HUDEP-2 (cell line): ENCODE measurements at regions not wholly inside any gene's neighbourhood (a gene's known extent, or its start where the extent isn't known, plus 50 kb on each side); places are given as distances from the start of the nearest gene placed in this dataset.
"Not testable (repeated sequence)": the region's sequence is repeated elsewhere in the genome, so short reads cannot be mapped to it uniquely, and the experiment has no call there.

Source experiments
- DNase-seq, 76 experiments: peaks; one replicate each; lab custom pipeline; 2025; ENCODE audit not compliant: unreplicated experiment in 76 of 76; lab: John Stamatoyannopoulos, UW

GRCh38 chr3:165716592-165716991 is 120.6 kb downstream of the BCHE start:
- DNase-seq: no peak

- DNase-seq: no peak
These were observed 123.7 kb downstream of the BCHE start for GRCh38 chr3:165713479-165713878.

DNA sequence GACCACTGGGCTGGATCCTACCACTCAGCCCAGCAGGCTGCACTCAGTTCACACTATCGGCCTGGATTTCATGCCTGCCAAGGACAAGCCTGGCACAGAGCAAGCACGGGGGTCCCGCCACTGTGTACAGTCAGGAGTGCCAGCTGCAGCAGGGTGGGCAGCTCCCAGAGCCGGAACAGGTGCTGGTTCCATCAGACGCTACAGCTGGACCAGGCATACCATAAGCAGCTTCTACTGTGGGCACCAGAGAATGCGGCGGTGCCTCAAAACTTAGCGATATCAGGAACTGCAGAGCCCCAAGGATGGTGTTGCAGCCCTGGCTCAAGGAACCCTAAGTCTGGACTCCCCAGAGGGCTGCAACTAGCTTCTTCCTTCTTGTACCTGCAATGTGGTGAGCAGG is 124.8 kb downstream of the BCHE start:
- no peak for DNase-seq

GRCh38 chr3:165697910-165698309 is 139.3 kb downstream of the BCHE start:
- no peak for DNase-seq

GRCh38 chr3:165696496-165696895 is 140.7 kb downstream of the BCHE start:
- DNase-seq: no peak

- no peak for DNase-seq
These were observed 153.3 kb downstream of the BCHE start for GRCh38 chr3:165683947-165684346.

- no peak for DNase-seq
These were observed 154.5 kb downstream of the BCHE start for GRCh38 chr3:165682734-165683133.

- DNase-seq: no peak
These were observed 167.3 kb downstream of the BCHE start for GRCh38 chr3:165669967-165670366.

DNA sequence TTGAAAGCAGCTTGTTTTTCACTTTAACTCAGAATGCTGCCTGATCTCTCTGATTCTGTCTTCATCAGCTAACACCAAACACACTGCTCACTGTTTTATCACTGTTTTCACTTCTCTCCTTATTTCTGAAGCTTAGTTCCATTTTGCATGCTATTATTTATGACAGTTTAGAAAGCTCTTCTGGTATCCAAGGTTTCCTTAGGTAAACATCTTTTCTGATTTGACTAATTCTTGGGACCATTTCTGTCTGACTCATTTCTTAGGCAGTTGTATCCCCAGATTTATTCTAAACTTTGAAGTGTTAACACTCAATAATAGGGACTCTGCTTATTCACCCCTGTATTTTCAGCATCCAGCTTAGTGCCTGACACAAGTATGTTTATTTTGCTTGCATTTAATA is 167.7 kb downstream of the BCHE start:
- no peak for DNase-seq

GRCh38 chr3:165667676-165668075 is 169.5 kb downstream of the BCHE start:
- no peak for DNase-seq

GRCh38 chr3:165658027-165658426 is 179.2 kb downstream of the BCHE start:
- DNase-seq: no peak

DNA sequence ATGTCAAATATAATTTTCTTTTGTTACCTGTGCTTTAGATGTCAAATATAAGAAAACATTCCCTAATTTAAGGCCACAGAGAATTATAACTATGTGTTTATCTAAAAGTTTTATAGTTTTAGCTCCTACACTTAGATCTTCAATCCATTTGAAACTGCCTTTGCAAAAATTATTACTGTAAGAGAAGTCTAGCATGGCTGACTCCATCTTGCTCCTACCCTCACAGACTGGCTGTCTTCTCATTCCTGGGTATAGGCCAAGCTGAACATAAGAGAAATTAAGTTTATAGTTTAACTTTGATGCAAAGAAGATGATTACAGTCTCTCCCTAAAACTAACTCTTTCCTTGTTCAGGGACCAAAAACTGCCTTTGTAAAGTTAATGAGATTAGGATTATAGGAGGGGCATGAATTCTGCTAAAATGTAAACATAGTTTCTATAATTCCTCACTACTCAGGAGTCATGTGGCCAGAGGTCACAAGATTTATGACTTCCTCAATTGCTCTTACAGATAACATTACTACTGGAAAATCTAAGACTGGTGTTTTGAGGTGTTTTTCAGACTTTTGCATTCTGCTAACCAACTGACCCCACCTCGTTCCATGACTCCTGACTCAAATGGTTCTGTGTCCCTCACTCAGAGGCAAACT is 184.0 kb downstream of the BCHE start:
- DNase-seq: no peak

DNA sequence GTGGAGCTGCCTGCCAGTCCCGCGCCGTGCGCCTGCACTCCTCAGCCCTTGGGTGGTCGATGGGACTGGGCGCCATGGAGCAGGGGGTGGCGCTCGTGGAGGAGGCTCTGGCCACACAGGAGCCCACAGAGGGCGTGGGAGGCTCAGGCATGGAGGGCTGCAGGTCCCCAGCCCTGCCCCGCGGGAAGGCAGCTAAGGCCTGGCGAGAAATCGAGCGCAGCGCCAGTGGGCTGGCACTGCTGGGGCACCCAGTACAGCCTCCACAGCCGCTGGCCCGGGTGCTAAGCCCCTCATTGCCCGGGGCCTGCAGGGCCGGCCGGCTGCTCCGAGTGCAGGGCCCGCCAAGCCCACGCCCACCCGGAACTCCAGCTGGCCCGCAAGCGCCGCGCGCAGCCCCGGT is 187.9 kb downstream of the BCHE start:
- DNase-seq: not testable (repeated sequence)

DNA sequence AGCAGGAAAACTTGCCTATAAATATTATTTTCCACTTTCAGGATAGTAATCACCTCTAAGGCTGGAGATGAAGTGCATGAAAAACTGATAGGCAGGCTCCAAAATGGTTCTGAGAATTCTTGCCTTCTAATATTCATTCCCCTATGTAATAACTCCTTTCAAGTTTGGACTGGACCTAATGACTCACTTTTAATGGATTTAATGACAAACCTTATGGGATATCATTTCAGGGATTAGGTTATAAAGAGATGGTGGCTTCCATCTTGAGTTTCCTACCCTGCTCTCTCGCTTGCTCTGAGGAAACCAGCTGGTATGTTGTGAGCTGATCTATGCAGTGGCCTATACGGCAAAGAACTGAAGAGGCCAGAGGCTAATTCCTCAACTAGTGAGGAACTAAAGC is 192.0 kb downstream of the BCHE start:
- no peak for DNase-seq

DNA sequence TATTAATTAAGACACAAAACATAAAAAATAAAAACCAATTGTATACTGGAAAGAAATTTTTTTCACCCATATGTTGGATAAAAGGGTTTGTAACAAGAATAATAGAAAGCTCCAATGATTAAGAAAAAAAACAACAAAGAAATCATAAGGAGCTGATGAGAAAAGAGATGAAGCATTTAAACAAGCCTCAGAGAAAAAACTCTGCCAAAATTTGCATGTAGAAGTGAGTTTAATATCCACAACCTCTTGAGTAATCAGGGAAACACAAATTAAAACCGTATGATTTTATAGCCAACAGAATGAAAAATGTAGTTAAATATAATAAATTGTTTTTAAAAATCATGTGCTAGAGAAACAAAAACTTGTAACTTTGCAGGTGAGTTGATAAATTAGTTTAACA is 192.9 kb downstream of the BCHE start:
- DNase-seq: no peak

GRCh38 chr3:165643425-165643824 is 193.8 kb downstream of the BCHE start:
- DNase-seq: no peak

- peak in 1 of 76 experiments; percentile 0 for DNase-seq
These were observed 194.3 kb downstream of the BCHE start for GRCh38 chr3:165642761-165643420.

DNA sequence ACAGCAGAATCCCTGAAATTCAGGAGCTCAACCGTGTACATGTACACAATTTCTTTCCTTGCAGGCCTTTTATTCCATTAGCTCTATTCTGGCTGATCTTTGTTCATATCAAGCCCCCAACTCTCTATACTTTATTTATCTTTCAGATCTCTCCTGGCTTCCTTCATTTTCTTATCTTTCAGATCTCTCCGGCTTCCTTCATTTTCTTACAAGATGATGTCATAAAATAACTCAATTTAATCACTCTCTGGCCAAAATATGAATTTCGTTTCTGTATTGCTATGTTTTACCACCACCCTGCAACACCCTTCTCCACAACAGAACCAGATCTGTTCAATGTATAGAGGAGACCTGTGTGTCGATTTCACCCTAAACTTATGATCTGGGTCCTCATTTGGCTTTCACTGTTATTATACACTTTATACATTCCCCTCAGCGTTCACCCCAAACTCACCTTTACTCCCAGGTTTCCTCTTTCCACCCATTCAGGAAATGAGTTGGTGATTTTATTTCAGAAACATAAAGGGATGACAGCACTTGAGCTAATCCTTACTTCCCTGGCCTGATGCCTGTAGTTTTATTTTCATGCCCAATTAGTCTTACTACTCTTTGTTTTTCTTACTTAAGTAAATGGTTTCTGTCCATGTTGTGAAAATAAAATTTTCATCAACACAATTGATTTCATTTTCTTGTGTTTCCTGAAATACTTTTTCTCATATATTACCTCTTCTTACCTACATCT is 195.5 kb downstream of the BCHE start:
- DNase-seq: no peak

DNA sequence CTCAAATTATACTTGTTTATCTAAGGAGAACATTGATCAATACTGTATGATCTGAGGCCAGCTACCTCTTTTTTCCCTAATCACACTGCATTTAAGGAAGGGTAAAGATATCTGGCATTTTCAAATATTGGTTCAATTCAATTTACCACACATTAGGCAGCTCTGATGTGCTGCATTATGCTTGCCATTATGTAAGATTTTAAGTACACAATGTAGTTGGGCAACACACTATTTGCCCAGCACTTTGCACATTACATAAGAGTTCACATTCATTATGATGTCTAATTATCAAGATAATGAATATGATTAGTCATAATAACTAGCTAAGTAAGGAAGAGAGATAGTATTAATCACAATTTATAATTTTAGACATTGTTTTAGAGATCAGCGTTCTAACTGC is 196.3 kb downstream of the BCHE start:
- no peak for DNase-seq

GRCh38 chr3:165640031-165640430 is 197.2 kb downstream of the BCHE start:
- no peak for DNase-seq

GRCh38 chr3:165638034-165638433 is 199.2 kb downstream of the BCHE start:
- no peak for DNase-seq

DNA sequence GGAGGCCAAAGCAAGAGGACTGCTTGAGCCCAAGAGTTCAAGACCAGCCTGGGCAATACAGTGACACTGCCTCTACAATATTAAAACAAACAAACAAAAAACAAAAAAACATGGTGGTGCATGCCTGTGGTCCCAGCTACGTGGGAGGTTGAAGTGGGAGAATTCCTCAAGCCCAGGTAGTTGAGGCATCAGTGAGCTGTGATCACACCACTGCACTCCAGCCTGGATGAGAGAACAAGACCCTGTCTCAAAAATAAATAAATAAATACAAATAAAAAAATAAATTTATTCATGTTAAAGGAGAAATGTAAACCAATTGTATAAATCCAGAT is 200.6 kb downstream of the BCHE start:
- no peak for DNase-seq
